IMR-90 (cell line): ENCODE measurements at regions not wholly inside any gene's neighbourhood (a gene's known extent, or its start where the extent isn't known, plus 50 kb on each side); places are given as distances from the start of the nearest gene placed in this dataset.

Experiments used
- ATAC-seq: fragments of 200-7000 bp; cut with Tn5 transposase; 2 replicates; pipeline ENCODE4 v1.9.1; 2020; ENCODE audit warnings: low read depth, mild to moderate bottlenecking, moderate library complexity
- BruUV-seq: library from RNA; stranded (reverse); fragments of 400-500 nt; replicated peaks from 2 replicates; lab custom pipeline; 2021; lab: Mats Ljungman, UMichigan
- CTCF ChIA-PET: fragments of 300-600 bp; formaldehyde crosslinking; extraction: SDS; loops from one replicate; lab custom pipeline; 2021; ENCODE audit warnings: antibody characterized with exemption; lab: Yijun Ruan, JAX
- POLR2A ChIA-PET: fragments of 300-600 bp; sonication (Branson Sonifier 250); formaldehyde crosslinking; loops from one replicate; lab custom pipeline; 2022; ENCODE audit warnings: antibody characterized with exemption; ENCODE audit not compliant: unreplicated experiment; lab: Charles Lee
- DNase-seq: peaks from one replicate; pipeline ENCODE4 v3.0.0; 2013
- H2AFZ ChIP-seq: replicated peaks from 2 replicates; pipeline ENCODE3; 2013; ENCODE audit warnings: low read length, mild to moderate bottlenecking; ENCODE audit not compliant: poor library complexity
- H2AK5ac ChIP-seq: 2 replicates; pipeline ENCODE4 v1.6.1; 2013; ENCODE audit warnings: low read depth, low read length, inconsistent platforms
- H2AK9ac ChIP-seq: replicated peaks from 2 replicates; pipeline ENCODE3; 2013; ENCODE audit warnings: mild to moderate bottlenecking, low read depth, low read length, moderate library complexity; ENCODE audit not compliant: poor library complexity
- H2BK120ac ChIP-seq: 2 replicates; pipeline ENCODE4 v1.6.1; 2013; ENCODE audit warnings: low read depth, low read length, inconsistent platforms
- H2BK15ac ChIP-seq: 3 replicates; pipeline ENCODE4 v1.6.1; 2013; ENCODE audit warnings: low read depth, low read length, inconsistent platforms
- H2BK20ac ChIP-seq: 2 replicates; pipeline ENCODE4 v1.6.1; 2013; ENCODE audit warnings: low read depth, mild to moderate bottlenecking, inconsistent platforms, low read length, moderate library complexity
- H2BK5ac ChIP-seq: 2 replicates; pipeline ENCODE4 v1.6.1; 2013; ENCODE audit warnings: mild to moderate bottlenecking, low read depth, low read length, inconsistent platforms; ENCODE audit not compliant: poor library complexity, severe bottlenecking
- H3K14ac ChIP-seq: replicated peaks from 2 replicates; pipeline ENCODE4 v1.6.1; 2013; ENCODE audit warnings: low read depth, low read length, inconsistent platforms
- H3K18ac ChIP-seq: 2 replicates; pipeline ENCODE4 v1.6.1; 2013; ENCODE audit warnings: low read depth, low read length, control low read depth
- H3K23ac ChIP-seq: 2 replicates; pipeline ENCODE4 v1.6.1; 2013; ENCODE audit warnings: low read depth, low read length, inconsistent platforms
- H3K27ac ChIP-seq: 2 replicates; pipeline ENCODE4 v1.5.1; 2013; ENCODE audit warnings: mild to moderate bottlenecking, control low read depth, low read length; ENCODE audit not compliant: insufficient read depth
- H3K27me3 ChIP-seq: 2 replicates; pipeline ENCODE4 v1.6.1; 2013; ENCODE audit warnings: low read length; ENCODE audit not compliant: control insufficient read depth, insufficient read depth
- H3K36me3 ChIP-seq: 2 replicates; pipeline ENCODE4 v1.6.1; 2013; ENCODE audit warnings: low read length, mixed read lengths; ENCODE audit not compliant: control insufficient read depth, insufficient read depth
- H3K4ac ChIP-seq: 2 replicates; pipeline ENCODE4 v1.6.1; 2013; ENCODE audit warnings: low read depth, low read length, inconsistent platforms
- H3K4me1 ChIP-seq: 2 replicates; pipeline ENCODE4 v1.6.1; 2013; ENCODE audit warnings: low read length, mixed read lengths; ENCODE audit not compliant: control insufficient read depth, insufficient read depth
- H3K4me2 ChIP-seq: 2 replicates; pipeline ENCODE4 v1.6.1; 2013; ENCODE audit warnings: low read depth, mild to moderate bottlenecking, control low read depth, low read length, moderate library complexity
- H3K4me3 ChIP-seq: 2 replicates; pipeline ENCODE4 v1.5.1; 2013; ENCODE audit warnings: low read depth, mild to moderate bottlenecking, control low read depth, low read length, moderate library complexity; ENCODE audit not compliant: insufficient read depth
- H3K56ac ChIP-seq: 2 replicates; pipeline ENCODE4 v1.6.1; 2013; ENCODE audit warnings: low read length, inconsistent platforms; ENCODE audit not compliant: insufficient read depth; ENCODE audit errors: extremely low read depth
- H3K79me1 ChIP-seq, 2 experiments: 2 replicates each; pipeline ENCODE4 v1.6.1; 2013; ENCODE audit warnings: low read length in 2 of 2, inconsistent platforms in 1 of 2, low read depth in 1 of 2
- H3K9ac ChIP-seq: 2 replicates; pipeline ENCODE4 v1.6.1; 2013; ENCODE audit warnings: low read depth, low read length, control low read depth
- H3K9me1 ChIP-seq: 2 replicates; pipeline ENCODE4 v1.6.1; 2013; ENCODE audit warnings: low read length, inconsistent platforms; ENCODE audit not compliant: insufficient read depth
- H3K9me3 ChIP-seq: 2 replicates; pipeline ENCODE4 v1.6.1; 2013; ENCODE audit warnings: low read length; ENCODE audit not compliant: control insufficient read depth, insufficient read depth
- H4K20me1 ChIP-seq: 2 replicates; pipeline ENCODE4 v1.6.1; 2013; ENCODE audit warnings: low read length, inconsistent platforms; ENCODE audit not compliant: insufficient read depth
- H4K5ac ChIP-seq: 2 replicates; pipeline ENCODE4 v1.6.1; 2013; ENCODE audit warnings: mild to moderate bottlenecking, low read depth, low read length, control low read depth
- H4K8ac ChIP-seq, 2 experiments: 2 replicates each; pipeline ENCODE4 v1.6.1; 2013; ENCODE audit warnings: low read depth in 2 of 2, low read length in 2 of 2, control low read depth in 1 of 2, inconsistent platforms in 1 of 2
- H4K91ac ChIP-seq: 2 replicates; pipeline ENCODE4 v1.6.1; 2013; ENCODE audit warnings: low read depth, low read length, inconsistent platforms; ENCODE audit not compliant: insufficient read depth
- CEBPB ChIP-seq: IDR thresholded peaks from 2 replicates; pipeline ENCODE4 v1.6.1; 2012; ENCODE audit warnings: low read depth, low read length, improper control_type of control experiment
- USF2 ChIP-seq: fragments of 150-350 bp; IDR thresholded peaks from 2 replicates; pipeline ENCODE4 v1.6.1; 2017; ENCODE audit warnings: mild to moderate bottlenecking, antibody characterized with exemption, low read length, low read depth
- WGBS, 2 experiments: methylation state at CpG; one replicate each; pipeline versions ENCODE4 v1.1.5 to v1.1.7; 2013; ENCODE audit warnings: missing lambda C conversion rate in 2 of 2; ENCODE audit not compliant: insufficient read length in 1 of 2; ENCODE audit errors: extremely low coverage in 2 of 2; 5-methylcytosine and 5-hydroxymethylcytosine counted together
- dilution Hi-C: fragments of 300-500 bp; cut with HindIII; formaldehyde crosslinking; loops from one replicate; pipeline ENCODE4 v1.14.3; 2018; ENCODE audit warnings: low sequenced_read_pairs; ENCODE audit not compliant: unreplicated experiment
- in situ Hi-C: fragments of 300-500 bp; cut with MboI; formaldehyde crosslinking; loops from 3 replicates; pipeline ENCODE4 v1.14.3; 2019; ENCODE audit warnings: low sequenced_read_pairs, inconsistent platforms, mixed read lengths
- intact Hi-C: fragments of 100-400 bp; cut with micrococcal nuclease; formaldehyde crosslinking; loops from 2 replicates; pipeline ENCODE4 v1.10.0; 2022

- no TSS peak for BruUV-seq
These were observed 603.1 kb downstream of the EBF1 start for GRCh38 chr5:158496624-158497023.

More at GRCh38 chr5:158496624-158497023, 603.1 kb downstream of the EBF1 start:
- in situ Hi-C loops (no loop called here), intact Hi-C loops (no loop called here), dilution Hi-C loops (no loop called here)
- H4K5ac ChIP-seq, result no peak overlapping the region
- H3K23ac ChIP-seq, result no peak overlapping the region
- H2BK120ac ChIP-seq, result no peak overlapping the region
- no peak overlapping the region for H2BK20ac ChIP-seq
- no CpG with 5 or more reads among the region's 3 CpGs for WGBS, 2 experiments
- no peak overlapping the region for H2AK5ac ChIP-seq
- H3K9me1 ChIP-seq, result no peaks in the 10 kb centered on the region
- H4K8ac ChIP-seq, result no peak overlapping the region
- POLR2A ChIA-PET, result no interaction called here
- CTCF ChIA-PET, result no interaction called here
- DNase-seq (no peak), ATAC-seq (no peak)
- H3K9ac ChIP-seq, result no peak overlapping the region
- H3K4me3 ChIP-seq, result no peak overlapping the region
- no peak overlapping the region for H2AFZ ChIP-seq
- no peak overlapping the region for H3K27ac ChIP-seq
- H4K20me1 ChIP-seq, result no peaks in the 10 kb centered on the region
- H3K18ac ChIP-seq, result no peak overlapping the region
- H3K36me3 ChIP-seq, result no peaks in the 10 kb centered on the region
- no peaks in the 10 kb centered on the region for H3K27me3 ChIP-seq
- no peak overlapping the region for H3K14ac ChIP-seq
- H3K79me1 ChIP-seq, result no peaks in the 10 kb centered on the region
- H2BK5ac ChIP-seq, result no peak overlapping the region
- H2BK15ac ChIP-seq, result no peak overlapping the region
- no peaks in the 10 kb centered on the region for H3K4me1 ChIP-seq
- H3K9me3 ChIP-seq, result no peaks in the 10 kb centered on the region
- no peak overlapping the region for H4K91ac ChIP-seq
- H3K4me2 ChIP-seq, result no peak overlapping the region
- no peak overlapping the region for H3K4ac ChIP-seq
- no peak overlapping the region for H3K56ac ChIP-seq
- H2AK9ac ChIP-seq, result no peak overlapping the region
- 0 out of 2 replicates have a peak, but pooled peaks have one; percentile 20 for TF ChIP-seq CEBPB
- no peak for TF ChIP-seq USF2
